Right atrium auricular region (tissue), 2 donors: ENCODE measurements at regions not wholly inside any gene's neighbourhood (a gene's known extent, or its start where the extent isn't known, plus 50 kb on each side); places are given as distances from the start of the nearest gene placed in this dataset.

ENCODE experiments used
- DNase-seq: peaks from one replicate; pipeline ENCODE4 v3.0.0-alpha.2; 2019; ENCODE audit warnings: low spot score
- H3K27ac ChIP-seq, 2 donors: fragments of 200-600 bp; sonication (generic); 1 replicate in 1 of 2; 2 replicates in 1 of 2; pipeline ENCODE4 v1.5.1; 2016 to 2019
- H3K27me3 ChIP-seq, 2 donors: fragments of 200-600 bp; sonication (generic); one replicate each; pipeline versions ENCODE4 v1.5.1 to v1.6.0; 2017 to 2019
- H3K36me3 ChIP-seq: fragments of 200-600 bp; sonication (generic); one replicate; pipeline ENCODE4 v1.5.1; 2016
- H3K4me1 ChIP-seq, 2 donors: fragments of 200-600 bp; sonication (generic); one replicate each; pipeline versions ENCODE4 v1.5.1 to v1.6.0; 2017 to 2019
- H3K4me3 ChIP-seq, 2 donors: fragments of 200-600 bp; sonication (generic); 1 replicate in 1 of 2; 2 replicates in 1 of 2; pipeline ENCODE4 v1.5.1; 2017 to 2019; ENCODE audit warnings: mild to moderate bottlenecking in 1 of 2, moderate library complexity in 1 of 2
- H3K9me3 ChIP-seq, 2 donors: fragments of 200-600 bp; sonication (generic); one replicate each; pipeline ENCODE4 v1.5.1; 2019
- CTCF ChIP-seq, 2 donors: fragments of 200-600 bp; sonication (generic); IDR thresholded peaks; one replicate each; pipeline ENCODE4 v1.5.1; 2019; ENCODE audit warnings: antibody characterized with exemption in 2 of 2

GRCh38 chr2:147041121-147041494 lies 803.7 kb upstream of the ACVR2A start:
- no peak overlapping the region for H3K4me3 ChIP-seq
- no peak overlapping the region for H3K27ac ChIP-seq
- H3K27me3 ChIP-seq = no peaks in the 10 kb centered on the region

GRCh38 chr2:147040298-147041120 lies 804.3 kb upstream of the ACVR2A start:
- H3K4me1 ChIP-seq = no peaks in the 10 kb centered on the region
- TF ChIP-seq CTCF (IDR thresholded peaks at IDR 0.05) = no peak
- no peak overlapping the region for H3K4me3 ChIP-seq
- no peak overlapping the region for H3K27ac ChIP-seq
- H3K27me3 ChIP-seq = no peaks in the 10 kb centered on the region
- H3K9me3 ChIP-seq = no peaks in the 10 kb centered on the region
- no peak for DNase-seq
- H3K36me3 ChIP-seq = no peaks in the 10 kb centered on the region

More at GRCh38 chr2:147041121-147041494, 803.7 kb upstream of the ACVR2A start:
- no peak for DNase-seq
- H3K9me3 ChIP-seq = no peaks in the 10 kb centered on the region
- no peaks in the 10 kb centered on the region for H3K36me3 ChIP-seq
- no peak for TF ChIP-seq CTCF (IDR thresholded peaks at IDR 0.05)
- no peaks in the 10 kb centered on the region for H3K4me1 ChIP-seq

GRCh38 chr2:147037048-147037447 lies 807.8 kb upstream of the ACVR2A start:
- Histone ChIP-seq H3K36me3 (no peaks in the 10 kb centered on the region), H3K4me1 (no peaks in the 10 kb centered on the region), H3K4me3 (no peak overlapping the region), H3K9me3 (no peaks in the 10 kb centered on the region), H3K27ac (no peak overlapping the region), H3K27me3 (no peaks in the 10 kb centered on the region)
- TF ChIP-seq CTCF (IDR thresholded peaks at IDR 0.05) = no peak
- DNase-seq = no peak

GRCh38 chr2:147033044-147033443 lies 811.8 kb upstream of the ACVR2A start:
- Histone ChIP-seq H3K4me3 (no peak overlapping the region), H3K27me3 (no peaks in the 10 kb centered on the region), H3K27ac (no peak overlapping the region), H3K9me3 (no peaks in the 10 kb centered on the region), H3K4me1 (no peaks in the 10 kb centered on the region), H3K36me3 (no peaks in the 10 kb centered on the region)
- DNase-seq = no peak
- no peak for TF ChIP-seq CTCF (IDR thresholded peaks at IDR 0.05)

- Histone ChIP-seq H3K27ac (no peak overlapping the region), H3K27me3 (no peaks in the 10 kb centered on the region)
- no peak for TF ChIP-seq CTCF (IDR thresholded peaks at IDR 0.05)
These were observed 812.9 kb upstream of the ACVR2A start for GRCh38 chr2:147031897-147032296.

More at GRCh38 chr2:147031897-147032296, 812.9 kb upstream of the ACVR2A start:
- Histone ChIP-seq H3K4me3 (no peak overlapping the region), H3K9me3 (no peaks in the 10 kb centered on the region), H3K4me1 (no peaks in the 10 kb centered on the region), H3K36me3 (no peaks in the 10 kb centered on the region)
- DNase-seq = no peak
